Ectodermal cell (in vitro differentiated cells): ENCODE measurements at regions not wholly inside any gene's neighbourhood (a gene's known extent, or its start where the extent isn't known, plus 50 kb on each side); places are given as distances from the start of the nearest gene placed in this dataset.

ENCODE experiments used
- H3K27ac ChIP-seq: 2 replicates; pipeline ENCODE4 v1.7.0; 2013; ENCODE audit warnings: mild to moderate bottlenecking, low read depth, low read length; ENCODE audit not compliant: insufficient read depth, poor library complexity, severe bottlenecking
- H3K27me3 ChIP-seq: 2 replicates; pipeline ENCODE4 v1.7.0; 2013; ENCODE audit warnings: mild to moderate bottlenecking, low read length; ENCODE audit not compliant: insufficient read depth, control insufficient read depth, poor library complexity, severe bottlenecking
- H3K36me3 ChIP-seq: one replicate; pipeline ENCODE4 v1.7.0; 2013; ENCODE audit warnings: low read length; ENCODE audit not compliant: control insufficient read depth, insufficient read depth
- H3K4me1 ChIP-seq: one replicate; pipeline ENCODE4 v1.7.0; 2013; ENCODE audit warnings: low read length; ENCODE audit not compliant: control insufficient read depth, insufficient read depth
- H3K4me3 ChIP-seq: 2 replicates; pipeline ENCODE4 v1.7.0; 2013; ENCODE audit warnings: low read depth, low read length, control low read depth; ENCODE audit not compliant: insufficient read depth
- H3K9me3 ChIP-seq: 2 replicates; pipeline ENCODE4 v1.7.0; 2013; ENCODE audit warnings: mild to moderate bottlenecking, low read length, moderate library complexity; ENCODE audit not compliant: control insufficient read depth
- WGBS, 2 experiments: methylation state at CpG; one replicate each; pipeline ENCODE4 v1.1.7; 2013; ENCODE audit warnings: missing lambda C conversion rate in 2 of 2; 5-methylcytosine and 5-hydroxymethylcytosine counted together

DNA sequence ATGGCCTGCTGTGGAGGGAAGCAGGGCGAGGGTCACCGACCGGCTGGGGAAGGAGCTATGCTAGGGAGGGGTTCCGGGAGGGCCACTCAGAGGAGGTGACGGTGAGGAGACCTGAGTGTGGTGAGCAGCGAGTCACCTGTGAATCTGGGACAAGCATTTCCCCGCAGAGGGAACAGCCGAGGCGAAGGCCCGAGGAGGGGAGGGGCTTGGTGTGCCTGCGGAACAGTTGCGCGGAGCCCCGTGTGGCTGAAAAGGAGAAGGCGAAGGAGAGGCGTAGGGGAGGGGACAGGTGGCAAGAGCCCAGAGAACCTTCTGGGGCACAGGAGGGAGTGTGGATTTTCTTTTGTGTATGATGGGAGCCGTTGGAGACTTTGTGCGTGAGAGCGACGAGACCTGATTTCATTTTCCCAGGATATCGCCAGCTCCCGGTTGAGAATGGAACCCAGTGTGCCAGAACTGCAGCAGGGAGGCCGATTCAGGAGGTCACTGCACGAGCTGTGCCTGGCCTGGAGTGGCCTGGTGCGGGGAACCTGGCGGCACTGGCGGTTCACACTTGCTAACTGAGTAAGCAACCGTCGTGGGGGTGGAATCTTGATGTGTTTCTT is 117.7 kb upstream of the ZNF507 start:
- peaks cover 7% of the 10 kb centered on the region for H3K4me1 ChIP-seq
- no peak overlapping the region for H3K27ac ChIP-seq
- no peaks in the 10 kb centered on the region for H3K9me3 ChIP-seq
- H3K4me3 ChIP-seq = no peak overlapping the region
- 89 to 90% methylated on average over 29 of the region's 29 CpGs for WGBS, 2 experiments
- peaks cover 31% of the 10 kb centered on the region for H3K27me3 ChIP-seq
- no peaks in the 10 kb centered on the region for H3K36me3 ChIP-seq

DNA sequence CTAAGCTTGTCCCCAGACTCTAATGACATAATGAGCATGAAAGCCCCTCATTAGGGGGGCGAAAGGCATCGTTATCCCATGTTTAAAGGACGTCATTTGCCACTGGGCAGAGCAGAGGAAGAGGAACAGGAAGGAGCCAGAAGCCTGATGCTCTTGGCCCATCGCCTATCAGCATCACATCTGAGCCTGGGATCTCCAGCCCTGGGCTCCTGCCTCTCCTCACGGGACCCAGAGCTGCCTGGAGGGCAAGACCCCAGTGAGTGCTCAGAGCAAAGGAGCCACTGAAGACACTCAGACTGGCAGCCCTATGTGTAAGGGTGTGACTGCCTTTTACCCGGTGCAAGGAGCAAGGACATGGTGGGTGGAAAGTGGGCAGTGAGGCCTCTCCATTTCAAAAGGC is 115.0 kb upstream of the ZNF507 start:
- H3K27me3 ChIP-seq = peaks cover 4% of the 10 kb centered on the region
- 84 to 87% methylated on average over 6 of the region's 6 CpGs for whole genome bisulfite sequencing, 2 experiments
- no peaks in the 10 kb centered on the region for H3K9me3 ChIP-seq
- H3K27ac ChIP-seq = no peak overlapping the region
- H3K4me1 ChIP-seq = no peaks in the 10 kb centered on the region
- no peak overlapping the region for H3K4me3 ChIP-seq
- H3K36me3 ChIP-seq = no peaks in the 10 kb centered on the region

DNA sequence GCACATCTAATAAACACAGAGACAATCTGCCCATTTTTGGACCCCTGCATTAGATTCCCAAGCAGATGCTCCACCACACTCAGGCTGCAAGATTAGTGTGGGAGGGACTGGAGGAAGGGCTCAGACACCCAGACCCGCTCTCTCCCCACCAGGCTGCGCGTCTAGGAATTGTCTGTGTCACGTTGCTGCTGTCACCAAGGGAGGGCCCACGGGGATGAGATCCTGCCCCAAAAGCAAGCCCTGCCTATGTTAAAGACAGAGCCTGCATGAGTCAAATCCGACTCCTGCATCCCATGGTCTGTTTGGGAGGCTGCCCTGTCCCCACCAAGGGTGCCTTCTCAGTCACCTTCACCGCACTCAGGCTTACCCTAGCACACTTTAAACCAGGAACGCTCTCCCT is 114.4 kb upstream of the ZNF507 start:
- Histone ChIP-seq H3K9me3 (no peaks in the 10 kb centered on the region), H3K27me3 (no peaks in the 10 kb centered on the region)
- WGBS, 2 experiments = 89% methylated on average over 8 of the region's 8 CpGs

GRCh38 chr19:32231691-32232090 is 113.7 kb upstream of the ZNF507 start:
- H3K9me3 ChIP-seq = no peaks in the 10 kb centered on the region
- no peaks in the 10 kb centered on the region for H3K27me3 ChIP-seq
- no peak overlapping the region for H3K4me3 ChIP-seq
- H3K4me1 ChIP-seq = no peaks in the 10 kb centered on the region
- WGBS, 2 experiments = 93 to 95% methylated on average over 6 of the region's 6 CpGs
- no peaks in the 10 kb centered on the region for H3K36me3 ChIP-seq
- H3K27ac ChIP-seq = no peak overlapping the region

More for the DNA sequence above, 114.4 kb upstream of the ZNF507 start:
- no peaks in the 10 kb centered on the region for H3K36me3 ChIP-seq
- no peak overlapping the region for H3K4me3 ChIP-seq
- no peaks in the 10 kb centered on the region for H3K4me1 ChIP-seq
- H3K27ac ChIP-seq = no peak overlapping the region

DNA sequence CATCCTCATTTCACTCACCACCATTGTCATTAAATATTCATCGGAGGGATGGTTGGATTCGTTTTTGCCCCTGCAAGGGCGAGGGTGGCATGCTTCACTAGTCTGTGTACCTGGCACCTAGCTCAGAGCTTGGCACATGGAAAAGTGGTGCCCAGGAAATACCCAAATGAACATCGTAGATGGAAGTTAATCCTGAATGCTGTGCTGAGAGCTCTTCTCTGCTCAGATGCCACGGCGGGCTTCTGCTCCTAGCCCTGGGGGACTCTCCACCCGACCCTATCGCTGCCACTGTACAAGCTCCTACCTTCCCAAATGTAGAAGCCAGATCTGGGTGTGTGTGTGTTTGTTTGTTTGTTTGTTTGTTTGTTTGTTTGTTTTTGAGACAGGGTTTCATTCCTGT is 113.0 kb upstream of the ZNF507 start:
- Histone ChIP-seq H3K4me3 (no peak overlapping the region), H3K4me1 (no peaks in the 10 kb centered on the region), H3K27me3 (no peaks in the 10 kb centered on the region), H3K27ac (no peak overlapping the region), H3K36me3 (no peaks in the 10 kb centered on the region), H3K9me3 (no peaks in the 10 kb centered on the region)
- 87 to 94% methylated on average over 6 to 7 of the region's 8 CpGs for WGBS, 2 experiments

DNA sequence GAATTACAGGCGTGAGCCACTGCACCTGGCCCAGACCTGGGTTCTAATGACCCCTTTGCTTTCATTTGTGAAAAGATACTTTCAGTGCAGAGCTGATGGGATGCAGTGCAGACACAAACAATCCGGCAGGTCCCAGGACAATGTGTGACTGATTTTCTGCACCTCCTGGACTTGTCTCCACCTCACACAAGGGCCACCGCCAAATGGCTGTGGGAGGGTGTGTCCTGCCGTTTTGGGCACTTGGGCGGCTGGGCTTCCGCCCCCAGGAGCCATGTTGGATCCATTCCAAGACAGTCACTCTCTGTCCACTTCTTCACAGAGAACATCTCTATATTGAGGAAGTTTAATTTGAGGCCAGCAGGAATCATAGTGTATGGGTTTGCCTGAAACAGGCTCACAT is 112.3 kb upstream of the ZNF507 start:
- Histone ChIP-seq H3K36me3 (no peaks in the 10 kb centered on the region), H3K27ac (no peak overlapping the region), H3K27me3 (no peaks in the 10 kb centered on the region), H3K4me1 (no peaks in the 10 kb centered on the region), H3K9me3 (no peaks in the 10 kb centered on the region), H3K4me3 (no peak overlapping the region)
- WGBS, 2 experiments = 97% methylated on average over 6 of the region's 6 CpGs

DNA sequence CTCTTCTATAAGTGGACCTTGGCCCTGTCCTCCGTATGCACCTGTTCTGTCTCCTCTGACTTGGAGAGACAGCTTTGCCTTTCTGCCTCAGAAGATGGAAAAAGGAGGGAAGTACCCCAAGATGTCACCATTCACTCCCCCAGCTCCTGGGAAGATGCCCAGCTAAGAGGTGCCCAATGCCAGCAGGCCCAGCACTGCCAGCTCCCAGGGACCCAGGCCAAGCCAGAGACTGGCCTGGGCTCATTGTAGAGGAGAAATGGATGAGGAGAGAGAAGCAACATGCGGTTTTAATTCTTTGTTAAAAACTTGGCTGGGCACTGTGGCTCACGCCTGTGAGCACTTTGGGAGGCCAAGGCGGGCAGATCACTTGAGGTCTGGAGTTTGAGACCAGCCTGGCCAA is 111.5 kb upstream of the ZNF507 start:
- no peaks in the 10 kb centered on the region for H3K9me3 ChIP-seq
- no peaks in the 10 kb centered on the region for H3K36me3 ChIP-seq
- WGBS, 2 experiments = 92 to 93% methylated on average over 4 of the region's 4 CpGs
- no peak overlapping the region for H3K4me3 ChIP-seq
- H3K27me3 ChIP-seq = no peaks in the 10 kb centered on the region
- no peak overlapping the region for H3K27ac ChIP-seq
- H3K4me1 ChIP-seq = no peaks in the 10 kb centered on the region

GRCh38 chr19:32234663-32235217 is 110.7 kb upstream of the ZNF507 start:
- WGBS, 2 experiments = 94 to 100% methylated on average over 2 to 3 of the region's 3 CpGs

DNA sequence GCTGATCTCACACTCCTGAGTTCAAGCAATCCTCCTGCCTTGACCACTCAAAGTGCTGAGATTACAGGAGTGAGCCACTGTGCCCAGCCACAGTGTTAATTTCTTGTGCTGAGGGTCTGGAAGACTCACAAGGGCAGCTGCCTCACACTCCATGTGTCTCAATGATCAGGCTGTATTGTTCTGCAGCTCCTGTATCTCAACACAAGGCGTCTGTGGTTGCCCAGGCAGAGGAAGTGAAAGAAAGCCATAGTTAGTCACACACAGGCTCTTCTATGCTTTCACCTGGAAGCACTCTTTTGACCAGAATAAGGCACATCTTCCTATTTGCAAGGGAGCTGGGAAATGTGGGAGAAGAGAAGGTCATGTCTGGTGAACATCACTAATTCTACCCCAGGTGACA is 107.3 kb upstream of the ZNF507 start:
- Histone ChIP-seq H3K9me3 (no peaks in the 10 kb centered on the region), H3K27ac (no peak overlapping the region), H3K36me3 (no peaks in the 10 kb centered on the region), H3K4me3 (no peak overlapping the region), H3K4me1 (no peaks in the 10 kb centered on the region), H3K27me3 (no peaks in the 10 kb centered on the region)
- WGBS, 2 experiments = 74 to 80% methylated on average over 1 of the region's 1 CpG

More at GRCh38 chr19:32234663-32235217, 110.7 kb upstream of the ZNF507 start:
- H3K9me3 ChIP-seq = no peaks in the 10 kb centered on the region
- H3K27ac ChIP-seq = no peak overlapping the region
- no peaks in the 10 kb centered on the region for H3K36me3 ChIP-seq
- H3K4me3 ChIP-seq = no peak overlapping the region
- H3K4me1 ChIP-seq = no peaks in the 10 kb centered on the region
- H3K27me3 ChIP-seq = no peaks in the 10 kb centered on the region

- no peak overlapping the region for H3K4me3 ChIP-seq
- no peak overlapping the region for H3K27ac ChIP-seq
- H3K27me3 ChIP-seq = no peaks in the 10 kb centered on the region
Measured at GRCh38 chr19:32240316-32240715, 105.1 kb upstream of the ZNF507 start.

More at GRCh38 chr19:32240316-32240715, 105.1 kb upstream of the ZNF507 start:
- Histone ChIP-seq H3K4me1 (no peaks in the 10 kb centered on the region), H3K9me3 (no peaks in the 10 kb centered on the region), H3K36me3 (no peaks in the 10 kb centered on the region)
- WGBS, 2 experiments = 87 to 94% methylated on average over 7 of the region's 7 CpGs
